AG04449 (cell line): ENCODE measurements at regions not wholly inside any gene's neighbourhood (a gene's known extent, or its start where the extent isn't known, plus 50 kb on each side); places are given as distances from the start of the nearest gene placed in this dataset.

Source experiments
- CTCF ChIA-PET: fragments of 350-600 bp; formaldehyde crosslinking; extraction: SDS; loops from one replicate; lab custom pipeline; 2021; ENCODE audit warnings: antibody characterized with exemption; lab: Yijun Ruan, JAX
- POLR2A ChIA-PET: fragments of 400-600, 350-600 bp; formaldehyde crosslinking; extraction: SDS; loops from one replicate; lab custom pipeline; 2020; ENCODE audit warnings: antibody characterized with exemption, inconsistent platforms; lab: Yijun Ruan, JAX
- DNase-seq: peaks from one replicate; pipeline ENCODE4 v3.0.0-alpha.2; 2010; ENCODE audit warnings: low read depth, low spot score
- H3K4me3 ChIP-seq: 2 replicates; pipeline ENCODE4 v1.5.1; 2011; ENCODE audit warnings: low read depth, mild to moderate bottlenecking, control low read depth, low read length
- CTCF ChIP-seq: IDR thresholded peaks from one replicate; pipeline ENCODE4 v1.5.1; 2011; ENCODE audit warnings: mild to moderate bottlenecking, moderate library complexity, low read length, control low read depth, inconsistent platforms; ENCODE audit not compliant: insufficient read depth; ENCODE audit errors: missing control alignments

GRCh38 chr2:153819501-153819900, 52.2 kb upstream of the GALNT13 start:
- no peak for TF ChIP-seq CTCF
- no peak for DNase-seq
- ChIA-PET CTCF (no interaction called here), POLR2A (no interaction called here)
- H3K4me3 ChIP-seq, result no peak overlapping the region
